ENCODE measurements at regions not wholly inside any gene's neighbourhood (a gene's known extent, or its start where the extent isn't known, plus 50 kb on each side); places are given as distances from the start of the nearest gene placed in this dataset.
A peak's percentile ranks its signal among the peaks of the same experiment; 100 is the strongest.

- Mint-ChIP-seq H3K9me3 (no peaks in the 10 kb centered on the region), H3K4me3 (no peak overlapping the region), H3K36me3 (ENCODE audit: low read depth) (no peaks in the 10 kb centered on the region), H3K27ac (no peak overlapping the region), H3K27me3 (ENCODE audit: low read depth) (no peaks in the 10 kb centered on the region), H3K4me1 (no peaks in the 10 kb centered on the region)
- no peak for TF ChIP-seq CTCF (IDR thresholded peaks at IDR 0.05; ENCODE audit: unreplicated experiment in 3 of 3)
Measured at GRCh38 chr3:115488409-115488808, 134.9 kb upstream of the GAP43 start.

- H3K27ac Mint-ChIP-seq: peak overlapping the region in 2 of 3 experiments; percentile 11 to 13
- no peak for TF ChIP-seq CTCF (IDR thresholded peaks at IDR 0.05; ENCODE audit: unreplicated experiment in 3 of 3)
- no peaks in the 10 kb centered on the region for H3K27me3 Mint-ChIP-seq (ENCODE audit: low read depth)
- H3K4me3 Mint-ChIP-seq: no peak overlapping the region
- H3K4me1 Mint-ChIP-seq: peaks cover 5% of the 10 kb centered on the region
- H3K36me3 Mint-ChIP-seq (ENCODE audit: low read depth): no peaks in the 10 kb centered on the region
- H3K9me3 Mint-ChIP-seq: no peaks in the 10 kb centered on the region
Measured at GRCh38 chr3:115494826-115495225, 128.5 kb upstream of the GAP43 start.

GRCh38 chr3:115498421-115498820 lies 124.9 kb upstream of the GAP43 start:
- Mint-ChIP-seq H3K36me3 (ENCODE audit: low read depth) (no peaks in the 10 kb centered on the region), H3K9me3 (no peaks in the 10 kb centered on the region), H3K4me1 (peaks cover 11% of the 10 kb centered on the region), H3K4me3 (no peak overlapping the region), H3K27me3 (ENCODE audit: low read depth) (no peaks in the 10 kb centered on the region), H3K27ac (peak overlapping the region in 1 of 3 experiments; percentile 12)
- no peak for TF ChIP-seq CTCF (IDR thresholded peaks at IDR 0.05; ENCODE audit: unreplicated experiment in 3 of 3)

GRCh38 chr3:115498898-115499297 lies 124.4 kb upstream of the GAP43 start:
- no peak overlapping the region for H3K4me3 Mint-ChIP-seq
- H3K27ac Mint-ChIP-seq: peak overlapping the region in 1 of 3 experiments; percentile 12
- H3K4me1 Mint-ChIP-seq: peaks cover 15% of the 10 kb centered on the region
- no peaks in the 10 kb centered on the region for H3K9me3 Mint-ChIP-seq
- no peaks in the 10 kb centered on the region for H3K36me3 Mint-ChIP-seq (ENCODE audit: low read depth)
- TF ChIP-seq CTCF (IDR thresholded peaks at IDR 0.05; ENCODE audit: unreplicated experiment in 3 of 3): no peak
- no peaks in the 10 kb centered on the region for H3K27me3 Mint-ChIP-seq (ENCODE audit: low read depth)

- H3K36me3 Mint-ChIP-seq (ENCODE audit: low read depth): no peaks in the 10 kb centered on the region
- H3K4me1 Mint-ChIP-seq: peaks cover 19% of the 10 kb centered on the region
- TF ChIP-seq CTCF (IDR thresholded peaks at IDR 0.05; ENCODE audit: unreplicated experiment in 3 of 3): no peak
- H3K27ac Mint-ChIP-seq: peak overlapping the region in 1 of 3 experiments; percentile 18
- no peaks in the 10 kb centered on the region for H3K9me3 Mint-ChIP-seq
- no peaks in the 10 kb centered on the region for H3K27me3 Mint-ChIP-seq (ENCODE audit: low read depth)
- no peak overlapping the region for H3K4me3 Mint-ChIP-seq
Measured at GRCh38 chr3:115499666-115500065, 123.6 kb upstream of the GAP43 start.

- Mint-ChIP-seq H3K4me1 (peaks cover 15% of the 10 kb centered on the region), H3K9me3 (peaks cover 6% of the 10 kb centered on the region), H3K4me3 (no peak overlapping the region), H3K27ac (no peak overlapping the region), H3K36me3 (ENCODE audit: low read depth) (peaks cover 5% of the 10 kb centered on the region), H3K27me3 (ENCODE audit: low read depth) (no peaks in the 10 kb centered on the region)
- TF ChIP-seq CTCF (IDR thresholded peaks at IDR 0.05; ENCODE audit: unreplicated experiment in 3 of 3): no peak
Measured at GRCh38 chr3:115500795-115501194, 122.5 kb upstream of the GAP43 start.

Measured in nephron (organoid).